HCT116 (cell line): ENCODE measurements at regions not wholly inside any gene's neighbourhood (a gene's known extent, or its start where the extent isn't known, plus 50 kb on each side); places are given as distances from the start of the nearest gene placed in this dataset.

Experiments
- ATAC-seq: fragments of 200-7000 bp; cut with Tn5 transposase; 2 replicates; pipeline ENCODE4 v1.9.1; 2020; ENCODE audit warnings: mild to moderate bottlenecking, moderate library complexity
- BruUV-seq: library from RNA; stranded (reverse); fragments of 400-500 nt; replicated peaks from 2 replicates; lab custom pipeline; 2021; lab: Mats Ljungman, UMichigan
- CTCF ChIA-PET: fragments of 300-600 bp; sonication (Branson Sonifier 250); formaldehyde crosslinking; loops from one replicate; lab custom pipeline; 2021; ENCODE audit warnings: antibody characterized with exemption; lab: Charles Lee
- POLR2A ChIA-PET: fragments of 300-600, 350-600 bp; sonication (Branson Sonifier 250); formaldehyde crosslinking; loops from one replicate; lab custom pipeline; 2021; ENCODE audit warnings: antibody characterized with exemption; lab: Charles Lee
- RAD21 ChIA-PET, 2 experiments: fragments of 300-600 bp; sonication (Branson Sonifier 250); formaldehyde crosslinking; loops; one replicate each; lab custom pipeline; 2023; ENCODE audit warnings: low total read pairs in 2 of 2; ENCODE audit not compliant: uncharacterized antibody in 2 of 2, unreplicated experiment in 2 of 2, low non-redundant PET in 1 of 2; lab: Charles Lee
- DNase-seq: peaks from one replicate; pipeline ENCODE4 v3.0.0-alpha.2; 2010; ENCODE audit warnings: low read depth, low spot score
- H2AFZ ChIP-seq: fragments of 200-600 bp; shearing (Covaris generic), sonication (generic); 2 replicates; pipeline ENCODE4 v1.6.1; 2017; ENCODE audit warnings: low read depth, mixed run types, mixed read lengths, antibody characterized with exemption, low read length; ENCODE audit not compliant: poor library complexity, severe bottlenecking
- H3K27ac ChIP-seq: 2 replicates; pipeline ENCODE4 v1.5.1; 2012; ENCODE audit warnings: low read depth, low read length
- H3K27me3 ChIP-seq: fragments of 200-600 bp; sonication (generic); 2 replicates; pipeline ENCODE4 v1.6.1; 2016; ENCODE audit warnings: mixed run types, low read length, mixed read lengths; ENCODE audit not compliant: insufficient read depth
- H3K36me3 ChIP-seq, 2 experiments: fragments of 200-500 bp in 1 of 2; fragments of 200-600 bp in 1 of 2; sonication (Bioruptor generic) in 1 of 2; sonication (generic) in 1 of 2; 2 replicates each; pipeline versions ENCODE4 v1.5.1 to v1.6.1; 2014 to 2016; ENCODE audit warnings: low read length in 2 of 2, inconsistent platforms in 1 of 2, mixed read lengths in 1 of 2, mixed run types in 1 of 2; ENCODE audit not compliant: insufficient read depth in 2 of 2, control insufficient read depth in 1 of 2
- H3K4me1 ChIP-seq, 2 experiments: fragments of 200-600 bp in 1 of 2; sonication (generic) in 1 of 2; 2 replicates each; pipeline versions ENCODE4 v1.5.1 to v1.6.1; 2012 to 2017; ENCODE audit warnings: low read length in 2 of 2, inconsistent platforms in 1 of 2, mild to moderate bottlenecking in 1 of 2, mixed read lengths in 1 of 2, mixed run types in 1 of 2, moderate library complexity in 1 of 2; ENCODE audit not compliant: insufficient read depth in 2 of 2, control insufficient read depth in 1 of 2
- H3K4me2 ChIP-seq: fragments of 200-600 bp; sonication (generic); 2 replicates; pipeline ENCODE4 v1.6.1; 2017; ENCODE audit warnings: mixed run types, low read length, mixed read lengths
- H3K4me3 ChIP-seq, 2 experiments: fragments of 200-600 bp in 1 of 2; sonication (generic) in 1 of 2; replicated peaks in 1 of 2; 2 replicates each; pipeline ENCODE4 v1.5.1; 2011 to 2016; ENCODE audit warnings: low read length in 2 of 2, control low read depth in 1 of 2, low read depth in 1 of 2, mild to moderate bottlenecking in 1 of 2, mixed read lengths in 1 of 2, mixed run types in 1 of 2
- H3K79me2 ChIP-seq: fragments of 200-600 bp; sonication (generic); 2 replicates; pipeline ENCODE4 v1.6.1; 2017; ENCODE audit warnings: mild to moderate bottlenecking, mixed run types, low read length, moderate library complexity, mixed read lengths; ENCODE audit not compliant: insufficient read depth
- H3K9ac ChIP-seq: fragments of 200-600 bp; sonication (generic); 2 replicates; pipeline ENCODE4 v1.6.1; 2016; ENCODE audit warnings: low read length, mixed read lengths
- H3K9me2 ChIP-seq: fragments of 200-600 bp; sonication (generic), shearing (Covaris generic); 2 replicates; pipeline ENCODE4 v1.6.1; 2017; ENCODE audit warnings: mixed run types, mild to moderate bottlenecking, moderate library complexity; ENCODE audit not compliant: insufficient read depth
- H3K9me3 ChIP-seq, 2 experiments: fragments of 200-500 bp in 1 of 2; fragments of 200-600 bp in 1 of 2; sonication (Bioruptor generic) in 1 of 2; sonication (generic) in 1 of 2; 2 replicates each; pipeline ENCODE4 v1.6.1; 2014 to 2017; ENCODE audit warnings: low read length in 2 of 2, mixed read lengths in 2 of 2, inconsistent platforms in 1 of 2, low read depth in 1 of 2, mild to moderate bottlenecking in 1 of 2, mixed run types in 1 of 2, moderate library complexity in 1 of 2; ENCODE audit not compliant: control insufficient read depth in 1 of 2, insufficient read depth in 1 of 2
- H4K20me1 ChIP-seq: fragments of 200-600 bp; sonication (generic), shearing (Covaris generic); 2 replicates; pipeline ENCODE4 v1.6.1; 2017; ENCODE audit warnings: mixed run types, mild to moderate bottlenecking, moderate library complexity; ENCODE audit not compliant: insufficient read depth
- ATF3 ChIP-seq: IDR thresholded peaks from 2 replicates; pipeline ENCODE4 v1.6.1; 2012
- CEBPB ChIP-seq: IDR thresholded peaks from 2 replicates; pipeline ENCODE4 v1.6.1; 2012; ENCODE audit warnings: low read depth
- CTCF ChIP-seq, 3 experiments: fragments of 200-600 bp in 1 of 3; sonication (generic) in 1 of 3; IDR thresholded peaks in 2 of 3; conservative IDR thresholded peaks in 1 of 3; 2 replicates each; pipeline ENCODE4 v1.5.1; 2012 to 2017; ENCODE audit warnings: low read depth in 2 of 3, low read length in 2 of 3, antibody characterized with exemption in 1 of 3, borderline replicate concordance in 1 of 3, control low read depth in 1 of 3, mild to moderate bottlenecking in 1 of 3, mixed read lengths in 1 of 3, mixed run types in 1 of 3, moderate library complexity in 1 of 3; ENCODE audit not compliant: insufficient read depth in 1 of 3
- EGR1 ChIP-seq: IDR thresholded peaks from 2 replicates; pipeline ENCODE4 v1.6.1; 2012; ENCODE audit warnings: low read depth
- ELF1 ChIP-seq: IDR thresholded peaks from 2 replicates; pipeline ENCODE4 v1.6.1; 2012; ENCODE audit warnings: low read depth, borderline replicate concordance
- EZH2 ChIP-seq: fragments of 200-600 bp; sonication (generic); IDR thresholded peaks from 2 replicates; pipeline ENCODE4 v1.6.1; 2017; ENCODE audit warnings: antibody characterized with exemption, mixed run types
- EZH2phosphoT487 ChIP-seq: fragments of 200-600 bp; IDR thresholded peaks from 2 replicates; pipeline ENCODE4 v1.6.1; 2018; ENCODE audit warnings: antibody characterized with exemption, borderline replicate concordance
- JUND ChIP-seq: IDR thresholded peaks from 2 replicates; pipeline ENCODE4 v1.6.1; 2012
- POLR2A ChIP-seq: IDR thresholded peaks from 2 replicates; pipeline ENCODE4 v1.7.0; 2011; ENCODE audit warnings: borderline replicate concordance; ENCODE audit not compliant: insufficient read depth, insufficient read length; ENCODE audit errors: extremely low read depth
- RAD21 ChIP-seq: IDR thresholded peaks from 2 replicates; pipeline ENCODE4 v1.6.1; 2012; ENCODE audit warnings: low read depth, mild to moderate bottlenecking
- REST ChIP-seq: IDR thresholded peaks from 2 replicates; pipeline ENCODE4 v1.6.1; 2012; ENCODE audit warnings: low read depth
- SIN3A ChIP-seq: IDR thresholded peaks from 2 replicates; pipeline ENCODE4 v1.6.1; 2012; ENCODE audit warnings: low read depth
- SRF ChIP-seq: IDR thresholded peaks from 2 replicates; pipeline ENCODE4 v1.6.1; 2012; ENCODE audit warnings: low read depth
- TCF7L2 ChIP-seq: IDR thresholded peaks from 2 replicates; pipeline ENCODE4 v1.7.0; 2011; ENCODE audit warnings: borderline replicate concordance, inconsistent platforms; ENCODE audit not compliant: insufficient read depth, insufficient read length; ENCODE audit errors: extremely low read depth
- YY1 ChIP-seq: IDR thresholded peaks from 2 replicates; pipeline ENCODE4 v1.6.1; 2011; ENCODE audit warnings: low read length, low read depth, moderate library complexity, mild to moderate bottlenecking; ENCODE audit not compliant: insufficient replicate concordance; ENCODE audit errors: extremely low read depth
- ZBTB33 ChIP-seq: IDR thresholded peaks from 2 replicates; pipeline ENCODE4 v1.6.1; 2011; ENCODE audit warnings: mild to moderate bottlenecking, low read length, moderate library complexity; ENCODE audit not compliant: insufficient replicate concordance; ENCODE audit errors: extremely low read depth
- ZFX ChIP-seq: fragments of 450-650 bp; IDR thresholded peaks from 2 replicates; pipeline ENCODE4 v1.6.1; 2017
- intact Hi-C: fragments of 100-400 bp; cut with micrococcal nuclease; formaldehyde crosslinking; loops from 2 replicates; pipeline ENCODE4 v1.10.0; 2022

GRCh38 chr21:32167513-32167912 lies 111.3 kb downstream of the MIS18A start:
- no peaks in the 10 kb centered on the region for H3K4me1 ChIP-seq
- ChIA-PET RAD21 (no interaction called here), CTCF (no interaction called here), POLR2A (no interaction called here)
- no peaks in the 10 kb centered on the region for H4K20me1 ChIP-seq
- H3K9me2 ChIP-seq = no peaks in the 10 kb centered on the region
- BruUV-seq = no TSS peak
- no peak overlapping the region for H3K4me3 ChIP-seq
- TF ChIP-seq TCF7L2 = no peak
- no peak for TF ChIP-seq ELF1
- TF ChIP-seq REST = no peak
- no peak for TF ChIP-seq YY1
- TF ChIP-seq EZH2 = no peak
- no peak for TF ChIP-seq EGR1
- no peak for TF ChIP-seq ATF3
- TF ChIP-seq CEBPB = no peak
- TF ChIP-seq RAD21 = no peak
- TF ChIP-seq ZFX = no peak
- no peak for TF ChIP-seq EZH2phosphoT487
- no peak for TF ChIP-seq SRF
- TF ChIP-seq ZBTB33 = no peak
- TF ChIP-seq CTCF (IDR thresholded peaks at IDR 0.05 in 2 of 3, conservative IDR thresholded peaks at IDR 0.05 in 1 of 3; ENCODE audit: borderline replicate concordance in 1 of 3, insufficient read depth in 1 of 3, low read depth in 2 of 3, low read length in 2 of 3) = no peak
- TF ChIP-seq JUND = no peak
- no peak for TF ChIP-seq SIN3A
- no peak for TF ChIP-seq POLR2A
- no peaks in the 10 kb centered on the region for H3K79me2 ChIP-seq
- DNase-seq (no peak), ATAC-seq (no peak)
- H3K27me3 ChIP-seq = peaks cover 48% of the 10 kb centered on the region
- H3K36me3 ChIP-seq = no peaks in the 10 kb centered on the region
- intact Hi-C loops = no loop called here
- no peak overlapping the region for H3K4me2 ChIP-seq
- H3K9ac ChIP-seq = no peak overlapping the region
- no peak overlapping the region for H2AFZ ChIP-seq
- H3K9me3 ChIP-seq = no peaks in the 10 kb centered on the region
- no peak overlapping the region for H3K27ac ChIP-seq
